ENCODE measurements at regions not wholly inside any gene's neighbourhood (a gene's known extent, or its start where the extent isn't known, plus 50 kb on each side); places are given as distances from the start of the nearest gene placed in this dataset.

- no peaks in the 10 kb centered on the region for H3K9me3 ChIP-seq
- ATAC-seq = no peak
- intact Hi-C loops (cut with DNase I, micrococcal nuclease) = no loop called here
- no peak overlapping the region for H3K4me3 ChIP-seq
- no peak for TF ChIP-seq CTCF (IDR thresholded peaks at IDR 0.05)
- no peak for DNase-seq
- no peaks in the 10 kb centered on the region for H3K36me3 ChIP-seq (ENCODE audit: low read depth)
- H3K4me1 ChIP-seq (ENCODE audit: low read depth) = no peaks in the 10 kb centered on the region
These were observed 379.9 kb upstream of the IRAK1BP1 start for GRCh38 chr6:78487401-78487800.

GRCh38 chr6:78489874-78490273 lies 377.5 kb upstream of the IRAK1BP1 start:
- intact Hi-C loops (cut with DNase I, micrococcal nuclease) = no loop called here
- TF ChIP-seq CTCF (IDR thresholded peaks at IDR 0.05) = no peak
- Histone ChIP-seq H3K4me1 (ENCODE audit: low read depth) (no peaks in the 10 kb centered on the region), H3K9me3 (no peaks in the 10 kb centered on the region), H3K36me3 (ENCODE audit: low read depth) (no peaks in the 10 kb centered on the region), H3K4me3 (no peak overlapping the region)
- DNase-seq (no peak), ATAC-seq (no peak)

- no peak for DNase-seq
- TF ChIP-seq CTCF (IDR thresholded peaks at IDR 0.05) = no peak
- ATAC-seq = no peak
- no peaks in the 10 kb centered on the region for H3K9me3 ChIP-seq
- intact Hi-C loops (cut with DNase I, micrococcal nuclease) = no loop called here
- H3K4me3 ChIP-seq = no peak overlapping the region
- no peaks in the 10 kb centered on the region for H3K4me1 ChIP-seq (ENCODE audit: low read depth)
- H3K36me3 ChIP-seq (ENCODE audit: low read depth) = no peaks in the 10 kb centered on the region
These were observed 374.9 kb upstream of the IRAK1BP1 start for GRCh38 chr6:78492351-78493017.

GRCh38 chr6:78500299-78501089 lies 366.9 kb upstream of the IRAK1BP1 start:
- Histone ChIP-seq H3K4me3 (no peak overlapping the region), H3K4me1 (ENCODE audit: low read depth) (no peaks in the 10 kb centered on the region), H3K36me3 (ENCODE audit: low read depth) (no peaks in the 10 kb centered on the region), H3K9me3 (no peaks in the 10 kb centered on the region)
- intact Hi-C loops (cut with DNase I, micrococcal nuclease) = no loop called here
- no peak for DNase-seq
- TF ChIP-seq CTCF (IDR thresholded peaks at IDR 0.05) = no peak
- no peak for ATAC-seq

- Histone ChIP-seq H3K4me1 (ENCODE audit: low read depth) (no peaks in the 10 kb centered on the region), H3K36me3 (ENCODE audit: low read depth) (no peaks in the 10 kb centered on the region), H3K4me3 (no peak overlapping the region), H3K9me3 (no peaks in the 10 kb centered on the region)
- ATAC-seq (no peak), DNase-seq (no peak)
- no peak for TF ChIP-seq CTCF (IDR thresholded peaks at IDR 0.05)
- intact Hi-C loops (cut with DNase I, micrococcal nuclease) = no loop called here
These were observed 364.9 kb upstream of the IRAK1BP1 start for GRCh38 chr6:78502386-78502887.

Data from mucosa of descending colon (tissue), 3 donors.